HEK293 (cell line): ENCODE measurements at regions not wholly inside any gene's neighbourhood (a gene's known extent, or its start where the extent isn't known, plus 50 kb on each side); places are given as distances from the start of the nearest gene placed in this dataset.

Experiments used
- ATF2 ChIP-seq: fragments of 450-650 bp; formaldehyde crosslinking; IDR thresholded peaks from 2 replicates; pipeline ENCODE4 v1.5.1; 2016; ENCODE audit warnings: missing biosample characterization, missing genetic modification characterization, low read depth
- BCL11B ChIP-seq: fragments of 450-650 bp; formaldehyde crosslinking; IDR thresholded peaks from 2 replicates; pipeline ENCODE4 v1.5.1; 2016; ENCODE audit warnings: low read depth, missing biosample characterization, missing genetic modification characterization
- CTCF ChIP-seq: fragments of 450-650 bp; formaldehyde crosslinking; IDR thresholded peaks from 2 replicates; pipeline ENCODE4 v1.5.1; 2016; ENCODE audit warnings: missing biosample characterization, missing genetic modification characterization
- ZNF223 ChIP-seq: fragments of 450-650 bp; formaldehyde crosslinking; IDR thresholded peaks from 2 replicates; pipeline ENCODE4 v1.5.1; 2016; ENCODE audit warnings: missing biosample characterization, missing genetic modification characterization
- ZNF449 ChIP-seq: fragments of 450-650 bp; formaldehyde crosslinking; IDR thresholded peaks from 2 replicates; pipeline ENCODE4 v1.5.1; 2017; ENCODE audit warnings: missing biosample characterization, mild to moderate bottlenecking, missing genetic modification characterization, moderate library complexity
- ZNF529 ChIP-seq: fragments of 450-650 bp; formaldehyde crosslinking; IDR thresholded peaks from 2 replicates; pipeline ENCODE4 v1.5.1; 2017; ENCODE audit warnings: missing genetic modification characterization, missing biosample characterization; ENCODE audit not compliant: insufficient replicate concordance
- ZNF792 ChIP-seq: fragments of 450-650 bp; formaldehyde crosslinking; IDR thresholded peaks from 2 replicates; pipeline ENCODE4 v1.5.1; 2016; ENCODE audit warnings: missing biosample characterization, missing genetic modification characterization
- ZSCAN4 ChIP-seq: fragments of 450-650 bp; formaldehyde crosslinking; IDR thresholded peaks from 2 replicates; pipeline ENCODE4 v1.5.1; 2017; ENCODE audit warnings: missing biosample characterization, missing genetic modification characterization

GRCh38 chr10:78768041-78768835, 300.5 kb upstream of the ZMIZ1 start:
- TF ChIP-seq BCL11B, result no peak
- TF ChIP-seq ZNF449 (tag by site-specific recombination), result no peak
- no peak for TF ChIP-seq ZSCAN4 (tag by site-specific recombination)
- TF ChIP-seq CTCF (tag by site-specific recombination), result no peak
- TF ChIP-seq ZNF529 (tag by site-specific recombination), result no peak
- no peak for TF ChIP-seq ATF2 (tag by site-specific recombination)
- no peak for TF ChIP-seq ZNF792 (tag by site-specific recombination)
- TF ChIP-seq ZNF223 (tag by site-specific recombination), result no peak
